ENCODE measurements at regions not wholly inside any gene's neighbourhood (a gene's known extent, or its start where the extent isn't known, plus 50 kb on each side); places are given as distances from the start of the nearest gene placed in this dataset.

DNA sequence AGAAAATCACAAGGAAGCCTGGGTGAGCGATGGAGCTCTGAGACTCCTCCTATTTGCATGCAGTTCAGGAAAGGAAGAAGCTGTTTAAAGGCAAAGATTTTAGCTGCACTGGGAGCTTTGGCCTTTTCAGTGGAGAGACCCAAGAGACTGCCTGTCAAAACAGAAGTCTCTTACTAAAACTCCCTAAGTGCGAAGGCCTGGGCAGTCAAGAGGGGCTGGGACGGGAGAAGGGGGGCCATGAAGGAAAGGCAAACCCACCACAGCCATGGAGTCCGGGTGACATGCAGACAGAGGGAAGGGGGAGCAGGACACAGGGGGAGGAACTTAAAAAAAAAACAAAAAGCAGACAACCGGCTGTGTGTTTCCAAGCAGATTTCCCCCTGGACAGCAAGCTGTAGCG, 537.6 kb upstream of the NOX3 start:
- Histone ChIP-seq H3K4me1 (ENCODE audit: control insufficient read depth in 2 of 2, insufficient read depth in 2 of 2, low read length in 1 of 2) (no peaks in the 10 kb centered on the region), H3K27me3 (ENCODE audit: control insufficient read depth in 1 of 2, insufficient read depth in 2 of 2, low read length in 2 of 2) (no peaks in the 10 kb centered on the region)

DNA sequence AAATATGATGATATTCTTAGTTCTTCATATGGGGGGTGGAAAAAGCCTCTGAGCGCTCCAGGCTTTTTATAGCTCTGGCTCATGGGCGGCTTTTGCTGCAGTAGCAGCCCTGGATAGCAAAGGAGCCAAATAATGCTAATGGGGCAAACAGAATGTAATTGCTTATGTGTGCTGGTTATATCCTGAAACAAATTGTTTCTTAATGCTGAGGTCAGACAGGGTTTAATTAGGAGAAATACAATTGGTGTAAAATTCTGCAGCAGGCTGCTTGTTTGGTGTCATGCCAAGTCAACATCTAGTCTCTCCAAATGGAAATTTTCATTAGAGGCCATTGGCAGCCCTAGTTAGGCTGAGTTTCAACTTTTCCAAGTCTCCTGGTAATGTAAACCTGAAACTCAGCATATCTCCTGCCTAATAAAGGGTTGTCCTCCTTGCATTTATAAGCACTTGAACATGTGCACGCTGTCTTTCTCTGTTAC, 530.1 kb upstream of the NOX3 start:
- Histone ChIP-seq H3K27me3 (ENCODE audit: control insufficient read depth in 1 of 2, insufficient read depth in 2 of 2, low read length in 2 of 2) (no peaks in the 10 kb centered on the region), H3K4me1 (ENCODE audit: control insufficient read depth in 2 of 2, insufficient read depth in 2 of 2, low read length in 1 of 2) (no peaks in the 10 kb centered on the region), H3K9me3 (ENCODE audit: control insufficient read depth in 2 of 2, insufficient read depth in 1 of 2, low read depth in 1 of 2, low read length in 1 of 2) (no peaks in the 10 kb centered on the region), H3K27ac (ENCODE audit: low read depth in 2 of 2, low read length in 1 of 2) (no peak overlapping the region), H3K36me3 (ENCODE audit: control insufficient read depth in 2 of 2, insufficient read depth in 2 of 2, low read length in 1 of 2) (no peaks in the 10 kb centered on the region), H3K4me3 (ENCODE audit: low read depth in 1 of 2, low read length in 2 of 2) (no peak overlapping the region)
- WGBS, 2 donors = 42 to 55% methylated on average over 3 of the region's 3 CpGs

More for the DNA sequence above, 537.6 kb upstream of the NOX3 start:
- Histone ChIP-seq H3K36me3 (ENCODE audit: control insufficient read depth in 2 of 2, insufficient read depth in 2 of 2, low read length in 1 of 2) (no peaks in the 10 kb centered on the region), H3K4me3 (ENCODE audit: low read depth in 1 of 2, low read length in 2 of 2) (no peak overlapping the region), H3K9me3 (ENCODE audit: control insufficient read depth in 2 of 2, insufficient read depth in 1 of 2, low read depth in 1 of 2, low read length in 1 of 2) (no peaks in the 10 kb centered on the region), H3K27ac (ENCODE audit: low read depth in 2 of 2, low read length in 1 of 2) (no peak overlapping the region)
- 80 to 85% methylated on average over 6 of the region's 6 CpGs for WGBS, 2 donors

DNA sequence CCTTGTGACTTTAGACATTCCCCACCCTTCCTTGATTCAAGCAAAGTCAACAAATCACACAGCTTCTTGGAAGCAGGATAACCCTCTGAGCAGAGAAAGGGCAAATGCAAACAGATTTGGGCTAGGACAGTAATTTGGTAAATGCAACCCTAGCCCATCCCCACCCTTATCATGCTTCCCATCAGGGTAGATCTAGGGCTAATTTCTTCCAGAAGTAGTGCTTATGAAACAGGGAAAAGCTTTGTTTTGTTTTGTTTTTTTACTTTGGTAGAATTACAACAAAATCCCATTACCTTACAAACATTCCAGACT, 525.1 kb upstream of the NOX3 start:
- H3K27me3 ChIP-seq (ENCODE audit: control insufficient read depth in 1 of 2, insufficient read depth in 2 of 2, low read length in 2 of 2) = no peaks in the 10 kb centered on the region
- no peaks in the 10 kb centered on the region for H3K36me3 ChIP-seq (ENCODE audit: control insufficient read depth in 2 of 2, insufficient read depth in 2 of 2, low read length in 1 of 2)

DNA sequence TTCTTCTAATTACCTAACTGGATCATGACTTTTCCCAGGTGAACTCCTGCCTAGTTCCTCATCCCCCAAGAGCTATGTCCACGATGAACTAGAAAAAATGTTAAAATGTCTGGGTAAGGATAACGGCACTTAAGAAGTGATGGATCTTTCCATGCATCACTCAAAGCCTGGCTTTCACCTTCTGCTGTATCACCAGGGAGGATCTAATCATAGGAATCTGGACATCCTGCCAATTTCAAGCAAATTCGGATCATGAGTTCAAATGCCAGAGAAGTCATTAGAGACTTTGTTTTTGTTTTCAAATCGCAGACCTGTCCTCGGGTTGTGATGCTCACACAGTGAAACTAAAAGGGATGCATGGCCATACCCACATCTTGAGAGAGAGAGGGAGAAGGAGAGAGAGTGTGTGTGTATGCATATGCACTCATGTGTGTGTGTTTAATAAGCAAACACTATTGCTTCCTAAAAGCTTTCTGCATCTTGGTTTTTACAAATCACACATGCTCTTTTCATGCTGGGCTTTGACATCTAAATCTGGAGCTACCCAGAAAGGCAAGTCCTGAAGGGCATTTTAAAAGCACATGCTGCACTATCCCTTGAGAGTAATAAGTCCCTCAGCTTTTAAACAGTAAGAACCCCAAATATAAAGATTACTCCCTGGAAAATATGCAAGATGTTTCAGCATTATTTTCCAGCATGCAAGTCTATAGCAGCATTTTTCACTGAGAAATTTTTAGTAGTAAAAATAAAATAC, 524.6 kb upstream of the NOX3 start:
- no peaks in the 10 kb centered on the region for H3K27me3 ChIP-seq (ENCODE audit: control insufficient read depth in 1 of 2, insufficient read depth in 2 of 2, low read length in 2 of 2)
- H3K4me3 ChIP-seq (ENCODE audit: low read depth in 1 of 2, low read length in 2 of 2) = no peak overlapping the region
- H3K36me3 ChIP-seq (ENCODE audit: control insufficient read depth in 2 of 2, insufficient read depth in 2 of 2, low read length in 1 of 2) = no peaks in the 10 kb centered on the region
- no peak overlapping the region for H3K27ac ChIP-seq (ENCODE audit: low read depth in 2 of 2, low read length in 1 of 2)
- 67 to 75% methylated on average over 5 of the region's 5 CpGs for WGBS, 2 donors
- no peaks in the 10 kb centered on the region for H3K9me3 ChIP-seq (ENCODE audit: control insufficient read depth in 2 of 2, insufficient read depth in 1 of 2, low read depth in 1 of 2, low read length in 1 of 2)
- H3K4me1 ChIP-seq (ENCODE audit: control insufficient read depth in 2 of 2, insufficient read depth in 2 of 2, low read length in 1 of 2) = no peaks in the 10 kb centered on the region

More for the DNA sequence above, 525.1 kb upstream of the NOX3 start:
- Histone ChIP-seq H3K9me3 (ENCODE audit: control insufficient read depth in 2 of 2, insufficient read depth in 1 of 2, low read depth in 1 of 2, low read length in 1 of 2) (no peaks in the 10 kb centered on the region), H3K4me3 (ENCODE audit: low read depth in 1 of 2, low read length in 2 of 2) (no peak overlapping the region), H3K4me1 (ENCODE audit: control insufficient read depth in 2 of 2, insufficient read depth in 2 of 2, low read length in 1 of 2) (no peaks in the 10 kb centered on the region), H3K27ac (ENCODE audit: low read depth in 2 of 2, low read length in 1 of 2) (no peak overlapping the region)

DNA sequence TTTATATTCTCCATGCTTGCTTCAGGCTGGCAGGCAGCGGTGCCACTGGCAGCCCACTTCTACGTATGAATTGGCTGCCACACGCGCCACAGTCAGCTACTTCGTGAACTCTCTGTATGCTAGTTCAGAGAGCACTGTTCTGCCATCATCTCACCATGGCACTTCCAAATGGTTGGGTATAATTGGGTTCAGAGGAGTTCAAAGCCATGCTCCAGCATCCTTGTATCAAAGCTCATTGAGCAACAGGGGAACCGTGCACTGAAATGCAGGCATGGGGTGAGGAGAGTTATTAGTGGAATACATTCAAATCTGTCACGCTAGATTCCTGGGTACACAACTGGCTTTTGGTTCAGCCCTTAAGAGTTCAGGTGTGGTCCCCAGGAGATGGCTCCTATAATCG, 519.9 kb upstream of the NOX3 start:
- Histone ChIP-seq H3K27ac (ENCODE audit: low read depth in 2 of 2, low read length in 1 of 2) (no peak overlapping the region), H3K27me3 (ENCODE audit: control insufficient read depth in 1 of 2, insufficient read depth in 2 of 2, low read length in 2 of 2) (no peaks in the 10 kb centered on the region), H3K9me3 (ENCODE audit: control insufficient read depth in 2 of 2, insufficient read depth in 1 of 2, low read depth in 1 of 2, low read length in 1 of 2) (no peaks in the 10 kb centered on the region), H3K4me1 (ENCODE audit: control insufficient read depth in 2 of 2, insufficient read depth in 2 of 2, low read length in 1 of 2) (no peaks in the 10 kb centered on the region), H3K4me3 (ENCODE audit: low read depth in 1 of 2, low read length in 2 of 2) (no peak overlapping the region), H3K36me3 (ENCODE audit: control insufficient read depth in 2 of 2, insufficient read depth in 2 of 2, low read length in 1 of 2) (no peaks in the 10 kb centered on the region)
- 93 to 95% methylated on average over 8 of the region's 8 CpGs for WGBS, 2 donors

DNA sequence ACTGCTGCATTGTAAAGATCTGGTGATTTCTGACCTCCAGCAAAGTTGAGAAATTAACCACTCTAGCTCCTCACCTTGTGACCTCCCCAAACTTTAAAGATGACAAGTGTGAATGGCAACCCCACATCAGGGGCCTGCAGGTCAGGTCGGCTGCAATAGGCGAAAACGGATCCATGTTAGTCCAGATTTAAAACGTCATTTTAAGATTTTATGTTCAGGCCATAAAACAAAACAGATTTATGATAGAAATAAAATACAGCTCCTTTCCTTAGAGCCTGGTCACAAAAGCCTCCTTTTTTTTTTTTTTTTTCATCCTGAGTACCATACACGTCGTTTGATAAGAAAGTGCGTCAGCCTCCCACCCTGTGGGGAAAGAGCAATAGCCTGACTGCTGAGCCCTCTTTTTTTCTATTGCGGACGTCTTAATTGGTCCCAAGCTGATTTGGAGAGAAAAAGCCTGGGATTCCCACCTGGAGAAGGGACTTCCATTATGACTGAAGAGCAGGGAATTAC, 519.2 kb upstream of the NOX3 start:
- no peaks in the 10 kb centered on the region for H3K27me3 ChIP-seq (ENCODE audit: control insufficient read depth in 1 of 2, insufficient read depth in 2 of 2, low read length in 2 of 2)
- no peak overlapping the region for H3K4me3 ChIP-seq (ENCODE audit: low read depth in 1 of 2, low read length in 2 of 2)
- H3K9me3 ChIP-seq (ENCODE audit: control insufficient read depth in 2 of 2, insufficient read depth in 1 of 2, low read depth in 1 of 2, low read length in 1 of 2) = no peaks in the 10 kb centered on the region
- WGBS, 2 donors = 75 to 95% methylated on average over 9 of the region's 9 CpGs
- no peaks in the 10 kb centered on the region for H3K4me1 ChIP-seq (ENCODE audit: control insufficient read depth in 2 of 2, insufficient read depth in 2 of 2, low read length in 1 of 2)
- H3K36me3 ChIP-seq (ENCODE audit: control insufficient read depth in 2 of 2, insufficient read depth in 2 of 2, low read length in 1 of 2) = no peaks in the 10 kb centered on the region
- no peak overlapping the region for H3K27ac ChIP-seq (ENCODE audit: low read depth in 2 of 2, low read length in 1 of 2)

DNA sequence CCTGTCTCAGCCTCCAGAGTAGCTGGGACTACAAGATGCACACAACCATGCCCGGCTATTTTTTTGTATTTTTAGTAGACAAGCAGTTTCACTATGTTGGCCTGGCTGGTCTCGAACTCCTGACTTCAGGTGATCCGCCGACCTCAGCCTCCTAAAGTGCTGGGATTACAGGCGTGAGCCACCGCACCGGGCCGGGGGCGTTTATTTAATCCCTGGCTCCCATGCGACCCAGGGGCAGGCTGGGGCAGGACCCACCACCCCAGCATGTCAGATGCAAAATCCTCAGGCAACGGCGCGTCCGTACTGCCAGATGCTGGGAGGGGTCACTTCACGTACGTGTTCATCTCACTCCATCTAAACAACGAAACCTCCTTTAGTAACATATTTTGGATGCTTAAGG, 518.7 kb upstream of the NOX3 start:
- no peaks in the 10 kb centered on the region for H3K27me3 ChIP-seq (ENCODE audit: control insufficient read depth in 1 of 2, insufficient read depth in 2 of 2, low read length in 2 of 2)
- no peaks in the 10 kb centered on the region for H3K9me3 ChIP-seq (ENCODE audit: control insufficient read depth in 2 of 2, insufficient read depth in 1 of 2, low read depth in 1 of 2, low read length in 1 of 2)
- no peak overlapping the region for H3K4me3 ChIP-seq (ENCODE audit: low read depth in 1 of 2, low read length in 2 of 2)
- 90 to 94% methylated on average over 17 of the region's 17 CpGs for WGBS, 2 donors
- H3K27ac ChIP-seq (ENCODE audit: low read depth in 2 of 2, low read length in 1 of 2) = no peak overlapping the region
- no peaks in the 10 kb centered on the region for H3K36me3 ChIP-seq (ENCODE audit: control insufficient read depth in 2 of 2, insufficient read depth in 2 of 2, low read length in 1 of 2)
- H3K4me1 ChIP-seq (ENCODE audit: control insufficient read depth in 2 of 2, insufficient read depth in 2 of 2, low read length in 1 of 2) = no peaks in the 10 kb centered on the region

DNA sequence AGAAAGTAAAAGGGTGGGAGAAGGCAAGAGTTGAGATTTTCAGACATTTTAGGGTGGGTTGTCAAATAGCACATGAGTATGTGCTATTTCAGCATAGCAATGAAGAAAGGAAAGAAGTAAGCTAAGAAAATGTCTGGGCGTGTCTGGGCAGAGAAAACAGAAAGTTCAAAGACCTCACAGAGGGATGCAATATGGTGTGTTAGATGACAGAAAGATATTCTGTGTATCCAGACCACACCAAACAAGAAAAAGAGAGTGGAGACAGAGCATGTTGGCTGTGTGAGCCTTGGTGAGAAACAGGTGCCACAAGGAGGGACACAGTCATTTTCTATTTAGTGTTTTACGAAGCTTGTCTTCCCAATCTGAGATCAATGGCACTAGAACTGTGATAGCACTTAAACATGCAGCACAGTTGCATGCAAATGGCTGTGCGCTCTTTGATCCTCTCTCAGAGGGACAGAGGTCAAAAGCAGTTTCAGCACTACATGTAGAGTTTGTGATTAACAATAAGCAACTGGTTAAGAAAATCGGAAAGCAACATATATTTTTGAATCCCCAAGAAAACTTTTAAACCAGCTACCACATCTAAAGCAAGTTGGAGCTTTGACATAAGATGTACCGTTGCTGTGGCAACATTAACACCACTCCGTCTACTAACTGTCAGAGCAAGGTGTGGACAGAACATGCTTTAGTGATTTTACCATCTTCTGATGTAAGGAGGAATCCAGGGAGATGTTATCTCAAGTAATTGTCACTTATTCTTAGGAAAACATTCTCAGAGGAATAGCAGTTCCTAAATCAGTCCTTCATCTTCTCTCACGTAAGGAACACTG, 515.5 kb upstream of the NOX3 start:
- WGBS, 2 donors = 67 to 73% methylated on average over 7 of the region's 7 CpGs
- H3K27ac ChIP-seq (ENCODE audit: low read depth in 2 of 2, low read length in 1 of 2) = no peak overlapping the region
- no peaks in the 10 kb centered on the region for H3K36me3 ChIP-seq (ENCODE audit: control insufficient read depth in 2 of 2, insufficient read depth in 2 of 2, low read length in 1 of 2)
- H3K4me3 ChIP-seq (ENCODE audit: low read depth in 1 of 2, low read length in 2 of 2) = no peak overlapping the region
- H3K27me3 ChIP-seq (ENCODE audit: control insufficient read depth in 1 of 2, insufficient read depth in 2 of 2, low read length in 2 of 2) = no peaks in the 10 kb centered on the region
- no peaks in the 10 kb centered on the region for H3K9me3 ChIP-seq (ENCODE audit: control insufficient read depth in 2 of 2, insufficient read depth in 1 of 2, low read depth in 1 of 2, low read length in 1 of 2)
- H3K4me1 ChIP-seq (ENCODE audit: control insufficient read depth in 2 of 2, insufficient read depth in 2 of 2, low read length in 1 of 2) = no peaks in the 10 kb centered on the region

DNA sequence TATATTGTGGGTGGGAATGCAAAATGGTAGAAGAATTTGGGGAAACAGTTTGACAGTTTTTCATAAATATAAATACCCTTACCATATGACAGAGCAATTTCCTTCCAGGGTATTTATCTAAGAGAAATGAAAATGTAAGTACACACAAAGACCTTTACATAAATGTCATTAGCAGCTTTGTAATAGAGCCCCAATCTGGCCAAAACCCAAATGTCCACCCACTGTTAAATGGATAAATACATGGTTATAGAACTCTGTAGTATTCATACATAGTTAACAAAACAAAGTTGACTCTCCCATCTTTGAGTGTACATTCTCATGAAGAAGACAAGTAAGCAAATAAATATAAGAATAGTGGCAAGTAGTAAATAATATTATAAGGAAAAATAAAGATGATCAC, 514.8 kb upstream of the NOX3 start:
- no peaks in the 10 kb centered on the region for H3K27me3 ChIP-seq (ENCODE audit: control insufficient read depth in 1 of 2, insufficient read depth in 2 of 2, low read length in 2 of 2)
- no peaks in the 10 kb centered on the region for H3K36me3 ChIP-seq (ENCODE audit: control insufficient read depth in 2 of 2, insufficient read depth in 2 of 2, low read length in 1 of 2)
- no peaks in the 10 kb centered on the region for H3K4me1 ChIP-seq (ENCODE audit: control insufficient read depth in 2 of 2, insufficient read depth in 2 of 2, low read length in 1 of 2)
- no peak overlapping the region for H3K4me3 ChIP-seq (ENCODE audit: low read depth in 1 of 2, low read length in 2 of 2)
- H3K27ac ChIP-seq (ENCODE audit: low read depth in 2 of 2, low read length in 1 of 2) = no peak overlapping the region
- H3K9me3 ChIP-seq (ENCODE audit: control insufficient read depth in 2 of 2, insufficient read depth in 1 of 2, low read depth in 1 of 2, low read length in 1 of 2) = no peaks in the 10 kb centered on the region
